ENCODE measurements at regions not wholly inside any gene's neighbourhood (a gene's known extent, or its start where the extent isn't known, plus 50 kb on each side); places are given as distances from the start of the nearest gene placed in this dataset.

GRCh38 chr11:115890500-115890899, 386.3 kb upstream of the CADM1 start:
- H3K36me3 ChIP-seq (replicated peaks in 1 of 2), result no peaks in the 10 kb centered on the region
- TF ChIP-seq CTCF (IDR thresholded peaks at IDR 0.05), result no peak
- no peak for TF ChIP-seq POLR2A (IDR thresholded peaks at IDR 0.05)
- H3K4me1 ChIP-seq (replicated peaks in 1 of 2), result no peaks in the 10 kb centered on the region
- H3K27ac ChIP-seq, result no peak overlapping the region
- no peak overlapping the region for H3K4me3 ChIP-seq
- no peaks in the 10 kb centered on the region for H3K9me3 ChIP-seq (replicated peaks in 1 of 3)
- no peak for DNase-seq
- H3K27me3 ChIP-seq, result no peaks in the 10 kb centered on the region
- WGBS, 4 donors, result 85 to 92% (median 89%) methylated on average over 5 of the region's 5 CpGs
- intact Hi-C loops (cut with DNase I), result no loop called here

GRCh38 chr11:115889712-115890111, 385.5 kb upstream of the CADM1 start:
- no peak overlapping the region for H3K4me3 ChIP-seq
- H3K27ac ChIP-seq, result no peak overlapping the region
- H3K4me1 ChIP-seq (replicated peaks in 1 of 2), result no peaks in the 10 kb centered on the region
- intact Hi-C loops (cut with DNase I), result no loop called here
- TF ChIP-seq CTCF (IDR thresholded peaks at IDR 0.05) (no peak), POLR2A (IDR thresholded peaks at IDR 0.05) (no peak)
- 81 to 91% (median 86%) methylated on average over 6 of the region's 6 CpGs for WGBS, 4 donors
- DNase-seq, result no peak
- H3K27me3 ChIP-seq, result no peaks in the 10 kb centered on the region
- no peaks in the 10 kb centered on the region for H3K36me3 ChIP-seq (replicated peaks in 1 of 2)
- H3K9me3 ChIP-seq (replicated peaks in 1 of 3), result no peaks in the 10 kb centered on the region

- Histone ChIP-seq H3K27ac (no peak overlapping the region), H3K4me1 (replicated peaks in 1 of 2) (no peaks in the 10 kb centered on the region), H3K4me3 (no peak overlapping the region), H3K27me3 (no peaks in the 10 kb centered on the region), H3K9me3 (replicated peaks in 1 of 3) (no peaks in the 10 kb centered on the region), H3K36me3 (replicated peaks in 1 of 2) (no peaks in the 10 kb centered on the region)
- intact Hi-C loops (cut with DNase I), result no loop called here
- no peak for DNase-seq
- WGBS, 4 donors, result 85 to 88% (median 87%) methylated on average over 8 of the region's 8 CpGs
- no peak for TF ChIP-seq POLR2A (IDR thresholded peaks at IDR 0.05)
- TF ChIP-seq CTCF (IDR thresholded peaks at IDR 0.05), result no peak
Observed at GRCh38 chr11:115887727-115888126, 383.5 kb upstream of the CADM1 start.

GRCh38 chr11:115887316-115887715, 383.1 kb upstream of the CADM1 start:
- intact Hi-C loops (cut with DNase I), result no loop called here
- DNase-seq, result no peak

More at GRCh38 chr11:115887316-115887715, 383.1 kb upstream of the CADM1 start:
- no peaks in the 10 kb centered on the region for H3K27me3 ChIP-seq
- H3K4me1 ChIP-seq (replicated peaks in 1 of 2), result no peaks in the 10 kb centered on the region
- H3K9me3 ChIP-seq (replicated peaks in 1 of 3), result no peaks in the 10 kb centered on the region
- H3K27ac ChIP-seq, result no peak overlapping the region
- no peak overlapping the region for H3K4me3 ChIP-seq
- TF ChIP-seq CTCF (IDR thresholded peaks at IDR 0.05) (no peak), POLR2A (IDR thresholded peaks at IDR 0.05) (no peak)
- H3K36me3 ChIP-seq (replicated peaks in 1 of 2), result no peaks in the 10 kb centered on the region
- 82 to 95% (median 91%) methylated on average over 13 of the region's 13 CpGs for WGBS, 4 donors
